Activated CD8-positive, alpha-beta memory T cell treated with anti-CD3 and anti-CD28 coated beads for 48 hours (primary cell): ENCODE measurements at regions not wholly inside any gene's neighbourhood (a gene's known extent, or its start where the extent isn't known, plus 50 kb on each side); places are given as distances from the start of the nearest gene placed in this dataset.
"Not testable (repeated sequence)": the region's sequence is repeated elsewhere in the genome, so short reads cannot be mapped to it uniquely, and the experiment has no call there.

ENCODE experiments used
- DNase-seq, 3 experiments: peaks; one replicate each; pipeline ENCODE4 v3.0.0-alpha.2; 2020; ENCODE audit warnings: low read depth in 2 of 3, low spot score in 2 of 3

DNA sequence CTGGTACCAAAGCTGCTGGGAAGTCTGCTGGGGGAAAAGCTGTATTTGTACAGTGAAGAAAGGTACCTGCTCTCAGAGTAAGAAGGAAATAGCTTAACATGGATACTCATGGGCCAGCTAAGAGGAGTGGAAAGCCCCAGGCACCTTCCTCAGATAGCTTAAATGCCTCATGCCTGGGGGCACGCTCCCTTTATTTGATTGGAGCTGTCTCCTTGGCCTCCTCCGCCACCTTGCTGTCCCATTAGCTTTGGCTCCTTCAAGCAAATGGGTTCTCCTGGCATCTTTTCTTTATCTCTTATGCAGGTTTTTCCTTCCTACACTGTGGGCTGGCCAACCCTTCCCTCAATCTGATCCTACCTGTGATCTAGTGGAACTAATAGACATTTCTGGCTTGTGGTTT lies 318.5 kb downstream of the SH2D4B start:
- DNase-seq: no peak

DNA sequence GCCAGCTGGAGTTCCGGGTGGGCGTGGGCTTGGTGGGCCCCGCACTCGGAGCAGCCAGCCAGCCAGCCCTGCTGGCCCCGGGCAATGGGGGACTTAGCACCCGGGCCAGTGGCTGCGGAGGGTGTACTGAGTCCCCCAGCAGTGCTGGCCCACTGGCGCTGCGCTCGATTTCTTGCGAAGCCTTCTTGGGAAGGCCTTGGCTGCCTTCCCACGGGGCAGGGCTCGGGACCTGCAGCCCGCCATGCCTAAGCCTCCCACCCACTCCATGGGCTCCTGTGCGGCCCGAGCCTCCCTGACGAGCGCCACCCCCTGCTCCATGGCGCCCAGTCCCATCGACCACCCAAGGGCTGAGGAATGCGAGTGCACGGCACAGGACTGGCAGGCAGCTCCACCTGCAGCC lies 321.6 kb downstream of the SH2D4B start:
- DNase-seq: not testable (repeated sequence)

- DNase-seq: no peak
These were observed 323.0 kb downstream of the SH2D4B start for GRCh38 chr10:80860719-80861118.

DNA sequence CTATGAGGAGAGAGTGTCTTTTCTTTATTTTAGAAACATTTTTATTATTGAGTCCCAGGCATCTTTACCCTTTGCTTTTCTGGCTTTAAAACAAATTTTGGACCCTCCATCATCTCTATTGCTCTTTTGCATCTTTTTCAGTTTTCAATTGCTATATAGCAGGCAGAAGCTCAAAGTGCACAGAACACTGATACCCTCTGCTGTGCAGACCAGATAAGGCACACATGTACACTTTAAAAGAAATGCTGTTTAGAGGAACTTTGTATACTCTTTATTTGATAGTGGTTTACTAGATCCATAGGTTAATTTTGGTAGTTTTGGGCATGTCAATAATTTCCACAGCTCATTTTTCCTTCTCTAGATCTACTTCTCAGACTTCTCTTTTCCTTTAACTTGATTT lies 324.2 kb downstream of the SH2D4B start:
- DNase-seq: no peak

- DNase-seq: no peak
These were observed 332.6 kb downstream of the SH2D4B start for GRCh38 chr10:80870282-80870681.

GRCh38 chr10:80871083-80871482 lies 333.4 kb downstream of the SH2D4B start:
- no peak for DNase-seq

DNA sequence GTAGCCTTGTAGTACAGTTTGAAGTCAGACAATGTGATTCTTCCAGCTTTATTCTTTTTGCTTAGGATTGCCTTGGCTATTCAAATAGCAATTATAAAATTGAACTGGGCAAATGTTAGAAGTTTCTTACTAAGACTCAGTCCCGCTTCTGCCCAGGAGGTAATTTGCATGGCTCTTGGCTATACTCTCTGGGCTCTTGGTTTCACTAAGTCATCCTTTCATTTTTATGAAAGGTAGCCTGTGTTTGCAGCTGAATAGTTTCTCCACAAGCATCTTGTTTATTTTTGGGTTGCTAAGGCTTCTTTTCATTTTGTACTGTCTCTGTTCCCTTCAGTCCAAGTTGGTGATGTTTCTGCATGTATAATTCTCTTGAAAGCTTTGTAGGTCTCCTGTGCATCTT lies 340.6 kb downstream of the SH2D4B start:
- no peak for DNase-seq

GRCh38 chr10:80890146-80890545 lies 352.4 kb downstream of the SH2D4B start:
- DNase-seq: no peak

GRCh38 chr10:80893256-80893655 lies 355.6 kb downstream of the SH2D4B start:
- DNase-seq: no peak

DNA sequence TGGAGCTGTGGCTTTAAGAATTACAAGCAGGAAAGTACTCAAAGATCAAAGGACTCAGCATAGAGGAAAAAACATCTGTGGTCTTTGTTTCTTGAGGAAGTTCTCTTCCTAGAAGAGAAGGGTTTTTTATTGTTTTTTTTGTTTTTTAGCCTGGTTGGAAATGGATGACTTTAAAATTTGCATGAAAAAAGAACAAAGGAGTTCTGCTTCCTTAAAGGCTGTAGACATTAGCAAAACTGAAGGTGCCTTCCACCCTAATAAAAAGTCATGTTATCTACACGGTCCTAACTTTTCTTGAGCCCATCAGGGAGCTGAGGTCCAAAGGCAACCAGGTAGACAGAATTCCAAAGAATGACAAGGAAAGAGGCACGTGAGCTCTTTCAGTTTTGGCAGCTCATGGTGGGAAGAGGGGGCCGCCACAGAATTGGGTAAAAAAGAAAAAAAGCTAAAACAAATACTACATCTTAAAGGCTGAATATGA lies 356.6 kb downstream of the SH2D4B start:
- DNase-seq: no peak

DNA sequence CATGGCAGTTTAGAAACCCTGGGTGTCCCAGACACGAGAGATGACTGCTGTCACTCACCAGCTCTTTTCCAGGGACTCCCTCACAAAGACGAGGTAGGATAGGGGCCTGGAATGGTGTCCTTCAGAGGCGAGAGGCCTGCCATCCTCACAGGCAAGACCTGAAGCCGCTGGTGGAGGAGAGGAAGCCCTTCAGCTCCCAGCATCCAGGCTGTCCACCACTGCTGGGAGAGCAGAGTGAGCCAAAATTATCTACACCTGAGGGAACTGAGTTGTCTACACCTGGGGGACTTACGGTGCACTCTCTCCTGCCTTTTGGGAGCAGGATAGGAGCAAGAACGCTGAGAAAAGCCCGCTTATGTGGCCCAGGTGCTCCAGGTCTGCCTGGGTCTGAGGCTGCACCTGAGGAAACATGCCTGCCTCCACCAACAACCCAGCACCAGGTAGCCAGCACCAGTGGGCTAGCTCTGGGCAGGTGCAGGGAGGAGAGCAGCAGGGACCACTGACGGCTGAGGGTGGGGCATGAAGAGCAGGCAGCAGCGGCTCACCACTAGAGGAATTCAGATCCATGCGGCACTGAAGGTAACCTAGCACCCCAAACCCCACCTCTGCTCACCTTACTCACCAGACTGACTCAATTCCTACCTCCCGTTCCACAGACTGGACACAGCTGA lies 357.2 kb downstream of the SH2D4B start:
- no peak for DNase-seq

DNA sequence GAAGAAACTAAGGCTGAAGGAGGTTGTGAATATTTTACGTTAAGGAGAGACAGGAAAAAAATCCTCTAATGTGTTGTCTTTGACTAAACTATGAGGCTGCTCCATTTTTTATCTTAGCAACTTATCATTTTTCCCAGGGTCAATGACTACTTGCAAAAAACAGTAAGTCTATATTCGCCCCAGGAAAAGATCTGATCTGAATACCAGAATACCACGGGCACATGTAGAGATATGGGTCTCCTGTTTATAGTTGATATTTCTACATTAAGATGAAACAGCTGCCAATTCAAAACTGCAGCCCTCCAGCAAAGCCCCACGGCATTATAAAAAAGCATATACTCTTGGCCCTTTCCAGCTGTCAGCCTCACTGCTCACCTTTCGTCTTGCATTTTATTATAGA lies 358.4 kb downstream of the SH2D4B start:
- DNase-seq: no peak

- no peak for DNase-seq
These were observed 359.3 kb downstream of the SH2D4B start for GRCh38 chr10:80896959-80897358.

DNA sequence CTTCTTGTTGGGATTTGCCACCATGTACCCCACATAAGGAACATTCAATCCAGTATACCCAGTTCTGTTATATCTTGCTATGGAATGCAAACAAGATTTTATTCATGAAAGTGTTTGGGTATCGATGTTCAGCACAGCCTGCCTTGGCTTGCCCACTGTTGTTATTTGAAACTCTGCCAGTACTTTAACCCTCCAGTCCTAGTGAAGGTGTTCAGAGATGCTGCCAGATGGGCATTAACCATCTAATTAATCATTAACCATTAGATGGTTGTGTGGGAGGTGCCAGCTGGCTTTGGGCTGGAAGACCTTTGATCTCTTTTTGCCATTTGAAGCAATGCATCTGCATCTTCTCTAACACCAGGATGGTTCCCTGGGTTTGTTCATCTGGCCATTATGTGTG lies 363.0 kb downstream of the SH2D4B start:
- DNase-seq: no peak

GRCh38 chr10:80908611-80909010 lies 370.9 kb downstream of the SH2D4B start:
- no peak for DNase-seq

DNA sequence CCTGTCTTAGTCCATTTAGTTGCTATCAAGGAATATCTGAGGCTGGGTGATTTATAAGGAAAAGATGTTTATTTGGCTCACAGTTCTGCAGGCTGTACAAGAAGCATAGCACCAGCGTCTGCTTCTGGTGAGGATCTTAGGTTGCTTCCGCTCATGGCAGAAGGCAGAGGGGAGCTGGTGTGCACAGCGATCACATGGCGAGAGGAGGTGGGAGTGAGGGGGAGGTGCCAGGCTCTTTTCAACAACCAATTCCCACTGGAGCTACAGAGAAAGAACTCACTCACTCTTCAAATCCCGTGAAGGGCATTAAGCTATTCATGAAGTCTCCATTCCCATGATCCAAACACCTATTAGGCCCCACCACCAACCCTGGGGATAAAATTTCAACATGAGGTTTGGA lies 371.6 kb downstream of the SH2D4B start:
- DNase-seq: no peak

DNA sequence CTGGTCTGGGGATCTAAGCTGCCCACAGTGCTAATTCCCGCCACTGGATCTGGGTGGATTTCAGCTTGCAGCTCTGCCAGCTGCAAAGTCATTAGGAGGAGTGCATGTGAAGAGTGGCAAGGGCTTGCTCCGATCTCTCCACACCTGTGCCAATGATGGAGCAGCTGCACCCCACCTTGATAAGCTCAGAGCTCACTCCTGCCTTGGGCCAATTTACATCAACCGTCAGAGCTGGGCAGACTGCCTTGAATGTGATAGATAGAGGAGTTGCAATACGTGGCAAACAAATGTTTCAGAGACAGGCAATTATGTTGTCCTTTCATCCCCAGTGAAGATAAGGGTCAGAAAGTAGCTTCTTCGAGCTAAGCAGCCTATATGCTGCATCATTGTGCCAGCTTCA lies 379.9 kb downstream of the SH2D4B start:
- no peak for DNase-seq

DNA sequence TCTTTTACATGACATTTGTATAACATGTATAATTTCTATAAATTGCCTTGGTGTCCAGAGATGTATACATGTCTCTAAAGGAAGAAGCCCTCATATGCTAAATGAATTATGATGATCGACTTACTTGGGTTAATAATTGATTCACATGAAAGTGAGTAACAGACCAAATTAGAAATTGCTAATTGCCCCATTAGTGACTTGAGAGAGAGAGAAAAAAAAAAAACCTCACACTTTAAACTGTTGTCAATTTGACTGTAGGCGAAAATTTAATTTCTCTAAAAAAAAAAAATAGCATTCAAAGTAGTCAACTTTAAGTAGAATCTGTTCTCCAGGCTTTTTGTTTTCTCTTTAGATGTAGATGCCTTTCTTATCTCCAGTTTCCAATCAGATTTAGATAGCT lies 383.3 kb downstream of the SH2D4B start:
- no peak for DNase-seq

GRCh38 chr10:80924063-80924952 lies 386.6 kb downstream of the SH2D4B start:
- DNase-seq: no peak

- no peak for DNase-seq
These were observed 389.8 kb downstream of the SH2D4B start for GRCh38 chr10:80927419-80928078.

- no peak for DNase-seq
These were observed 401.2 kb downstream of the SH2D4B start for GRCh38 chr10:80938903-80939302.
